ENCODE measurements at regions not wholly inside any gene's neighbourhood (a gene's known extent, or its start where the extent isn't known, plus 50 kb on each side); places are given as distances from the start of the nearest gene placed in this dataset.

DNA sequence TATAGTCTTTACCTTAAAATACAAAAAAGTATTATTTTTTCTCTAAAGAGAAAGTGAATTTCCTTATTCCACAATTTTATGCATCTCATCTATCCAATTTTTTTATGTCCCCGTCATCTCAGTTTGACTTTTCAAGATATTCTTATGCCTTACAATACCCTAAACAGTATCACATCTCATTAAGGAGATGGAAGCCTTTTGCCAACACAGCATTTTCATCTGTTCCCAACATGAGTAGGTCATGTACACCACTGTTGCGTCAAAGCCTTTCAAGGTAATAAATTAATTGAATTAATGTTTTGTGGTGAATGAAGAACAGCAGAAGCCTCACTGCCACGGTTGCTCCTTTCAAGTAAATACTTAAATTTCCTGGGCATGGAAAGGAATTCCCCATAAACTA, 299.4 kb downstream of the EPHA4 start:
- H3K4me1 Mint-ChIP-seq, result no peaks in the 10 kb centered on the region
- H3K36me3 Mint-ChIP-seq, result no peaks in the 10 kb centered on the region
- no peaks in the 10 kb centered on the region for H3K9me3 Mint-ChIP-seq
- H3K27ac Mint-ChIP-seq, result no peak overlapping the region
- CTCF ChIA-PET, result no interaction called here
- no peaks in the 10 kb centered on the region for H3K27me3 Mint-ChIP-seq
- H3K4me3 Mint-ChIP-seq, result no peak overlapping the region
- no peak for DNase-seq

DNA sequence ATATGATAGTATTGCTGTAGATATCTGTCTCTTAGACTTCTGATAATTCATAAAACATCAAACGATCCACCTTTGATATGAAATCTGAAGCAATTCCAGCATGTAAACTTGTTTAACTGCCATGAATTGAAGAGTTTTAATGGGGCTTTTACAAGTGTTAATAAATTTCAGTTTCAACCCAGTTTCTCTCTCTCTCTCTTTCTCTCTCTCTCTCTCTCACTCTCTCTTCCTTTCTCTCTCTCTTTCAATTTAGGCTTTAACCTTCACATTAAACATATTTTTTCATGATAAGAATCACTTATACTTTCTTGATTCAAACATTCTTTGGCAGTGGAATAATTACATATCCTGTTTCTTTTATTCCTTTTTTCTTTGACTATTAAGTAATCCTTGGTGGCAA, 296.1 kb downstream of the EPHA4 start:
- H3K9me3 Mint-ChIP-seq, result no peaks in the 10 kb centered on the region
- CTCF ChIA-PET, result no interaction called here
- H3K27me3 Mint-ChIP-seq, result no peaks in the 10 kb centered on the region
- no peaks in the 10 kb centered on the region for H3K4me1 Mint-ChIP-seq
- H3K36me3 Mint-ChIP-seq, result no peaks in the 10 kb centered on the region
- no peak for DNase-seq
- H3K4me3 Mint-ChIP-seq, result no peak overlapping the region
- no peak overlapping the region for H3K27ac Mint-ChIP-seq

DNA sequence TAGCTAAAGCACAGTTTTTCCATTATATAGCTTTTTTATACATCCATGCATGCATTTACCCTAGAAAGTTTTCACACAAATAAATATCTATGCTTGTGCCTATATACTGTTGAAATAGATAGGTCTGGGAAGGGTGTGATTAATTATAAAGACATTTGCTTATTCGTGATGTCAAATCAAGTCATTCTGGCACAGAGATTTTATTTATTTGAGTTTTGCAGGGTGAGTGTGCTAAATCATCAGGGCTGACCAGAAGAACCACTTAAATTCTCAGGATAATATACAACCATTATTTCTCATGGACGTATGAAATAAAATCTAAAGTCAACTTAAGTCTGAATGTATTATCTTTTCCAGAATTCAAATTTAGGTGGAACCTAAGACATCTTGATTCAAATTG, 295.5 kb downstream of the EPHA4 start:
- H3K4me3 Mint-ChIP-seq, result no peak overlapping the region
- no peak for DNase-seq
- no peaks in the 10 kb centered on the region for H3K9me3 Mint-ChIP-seq
- no peaks in the 10 kb centered on the region for H3K4me1 Mint-ChIP-seq
- no peaks in the 10 kb centered on the region for H3K36me3 Mint-ChIP-seq
- H3K27me3 Mint-ChIP-seq, result no peaks in the 10 kb centered on the region
- H3K27ac Mint-ChIP-seq, result no peak overlapping the region
- CTCF ChIA-PET, result no interaction called here

DNA sequence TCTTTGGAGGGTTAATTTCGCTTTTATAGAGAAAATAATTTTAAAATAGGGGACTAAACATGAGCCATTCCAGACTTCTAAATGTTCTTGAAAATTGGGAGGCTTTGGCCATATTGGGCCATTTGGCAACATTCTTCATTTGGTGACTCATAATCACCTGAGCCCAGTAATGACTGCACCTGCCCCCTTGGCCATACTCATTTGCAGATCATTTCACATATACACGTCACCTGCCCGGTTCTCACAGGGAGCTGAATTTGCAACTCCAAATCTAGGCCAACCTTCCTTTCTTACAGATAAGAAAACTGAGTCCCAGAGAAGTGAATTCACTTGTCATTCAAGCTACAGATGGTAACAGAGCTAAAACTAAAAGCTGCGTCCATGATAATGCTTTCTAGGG, 289.7 kb downstream of the EPHA4 start:
- no peak overlapping the region for H3K4me3 Mint-ChIP-seq
- H3K27me3 Mint-ChIP-seq, result no peaks in the 10 kb centered on the region
- no peaks in the 10 kb centered on the region for H3K36me3 Mint-ChIP-seq
- no peaks in the 10 kb centered on the region for H3K9me3 Mint-ChIP-seq
- DNase-seq, result no peak
- no peaks in the 10 kb centered on the region for H3K4me1 Mint-ChIP-seq
- no peak overlapping the region for H3K27ac Mint-ChIP-seq
- CTCF ChIA-PET, result no interaction called here

DNA sequence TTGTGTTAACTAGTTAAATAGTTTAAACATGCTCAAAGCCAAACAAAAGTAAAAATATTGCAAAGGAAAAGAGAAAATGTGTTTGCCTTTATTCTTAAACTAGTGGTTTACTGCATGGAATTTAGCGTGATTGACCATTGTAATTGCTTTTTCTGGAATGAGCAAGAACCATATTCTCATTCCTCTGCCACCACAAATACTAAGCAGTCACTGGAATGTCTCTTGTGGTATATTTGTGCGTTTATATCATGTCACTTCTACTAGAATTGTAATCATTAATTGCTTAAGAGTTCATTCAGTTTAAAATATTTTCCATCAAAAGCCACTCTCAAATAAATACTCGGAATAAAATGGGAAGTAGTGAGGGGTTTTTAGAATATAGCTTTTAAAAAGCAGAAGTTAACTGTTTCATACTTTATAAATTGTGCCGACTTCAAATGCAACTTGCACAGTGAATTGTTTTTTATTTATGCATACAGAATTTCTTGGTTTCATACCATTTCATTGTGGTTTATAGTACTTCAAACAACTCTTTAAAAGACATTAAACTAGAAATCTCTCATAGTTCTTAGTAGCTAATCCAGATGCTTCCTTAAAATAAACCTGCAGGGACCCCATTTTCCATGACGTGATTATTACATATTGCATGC, 288.1 kb downstream of the EPHA4 start:
- DNase-seq, result no peak
- H3K36me3 Mint-ChIP-seq, result no peaks in the 10 kb centered on the region
- H3K9me3 Mint-ChIP-seq, result no peaks in the 10 kb centered on the region
- CTCF ChIA-PET, result no interaction called here
- no peak overlapping the region for H3K27ac Mint-ChIP-seq
- H3K4me3 Mint-ChIP-seq, result no peak overlapping the region
- no peaks in the 10 kb centered on the region for H3K27me3 Mint-ChIP-seq
- H3K4me1 Mint-ChIP-seq, result no peaks in the 10 kb centered on the region

DNA sequence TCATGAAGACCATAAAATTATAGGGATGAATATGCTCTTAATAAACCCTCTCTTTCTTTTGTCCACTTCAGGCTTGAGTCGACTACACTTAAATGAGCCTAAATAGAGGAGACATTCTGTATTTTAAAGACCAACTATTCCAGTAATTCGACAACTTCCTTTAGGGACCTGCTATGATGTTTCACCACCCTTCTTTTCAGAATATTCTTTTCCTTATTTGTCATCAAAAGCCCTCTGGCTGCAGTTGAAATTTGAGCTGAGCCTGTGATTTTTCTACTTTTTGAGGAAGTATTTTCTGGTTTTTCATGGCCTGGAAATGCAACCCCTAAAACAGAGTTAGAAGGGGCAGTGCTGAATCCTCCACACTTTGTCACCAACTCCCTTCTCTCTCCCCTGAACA, 287.0 kb downstream of the EPHA4 start:
- no peak overlapping the region for H3K4me3 Mint-ChIP-seq
- H3K9me3 Mint-ChIP-seq, result no peaks in the 10 kb centered on the region
- no peak overlapping the region for H3K27ac Mint-ChIP-seq
- no peaks in the 10 kb centered on the region for H3K4me1 Mint-ChIP-seq
- no peak for DNase-seq
- H3K27me3 Mint-ChIP-seq, result no peaks in the 10 kb centered on the region
- CTCF ChIA-PET, result no interaction called here
- H3K36me3 Mint-ChIP-seq, result no peaks in the 10 kb centered on the region

DNA sequence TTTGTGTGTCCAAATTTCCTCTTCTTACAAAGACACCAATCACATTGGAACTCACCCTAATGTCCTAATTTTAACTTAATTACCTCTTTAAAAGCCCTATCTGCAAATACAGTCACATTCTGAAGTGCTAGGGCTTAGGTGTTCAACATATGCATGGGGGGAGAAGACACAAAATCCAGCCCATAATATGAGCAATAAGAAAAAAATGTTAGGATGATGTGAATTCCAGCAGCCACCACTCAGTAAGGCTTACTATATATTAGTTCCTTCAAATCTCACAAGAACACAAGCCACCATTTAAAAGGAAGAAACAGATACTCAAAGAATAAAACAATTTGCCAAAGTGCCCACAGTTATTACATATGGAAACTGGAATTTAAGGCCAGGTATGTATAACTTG, 285.7 kb downstream of the EPHA4 start:
- Mint-ChIP-seq H3K36me3 (no peaks in the 10 kb centered on the region), H3K27ac (no peak overlapping the region), H3K27me3 (no peaks in the 10 kb centered on the region), H3K4me3 (no peak overlapping the region), H3K9me3 (no peaks in the 10 kb centered on the region), H3K4me1 (no peaks in the 10 kb centered on the region)
- CTCF ChIA-PET, result no interaction called here
- no peak for DNase-seq

DNA sequence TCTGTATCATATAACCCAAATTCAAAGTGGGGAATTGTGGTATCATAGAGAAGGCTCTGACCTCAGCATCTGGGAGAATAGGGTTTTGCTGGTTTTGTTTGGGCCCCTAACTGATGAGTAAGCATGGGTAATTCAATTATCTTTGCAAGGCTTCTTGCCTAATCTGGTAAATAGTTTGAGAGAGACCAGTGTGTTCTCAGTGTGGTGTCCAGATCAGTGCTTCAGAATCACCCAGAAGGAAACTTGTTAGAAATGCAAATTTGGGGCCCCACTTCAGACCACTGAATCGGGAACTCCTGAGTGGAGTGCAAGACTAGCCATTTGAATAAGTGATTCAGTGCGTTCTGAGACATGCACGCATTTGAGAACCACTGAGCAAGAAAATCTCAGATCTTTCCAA, 282.7 kb downstream of the EPHA4 start:
- CTCF ChIA-PET, result no interaction called here
- Mint-ChIP-seq H3K27me3 (no peaks in the 10 kb centered on the region), H3K27ac (no peak overlapping the region), H3K36me3 (no peaks in the 10 kb centered on the region), H3K4me3 (no peak overlapping the region), H3K4me1 (no peaks in the 10 kb centered on the region), H3K9me3 (no peaks in the 10 kb centered on the region)
- DNase-seq, result no peak

DNA sequence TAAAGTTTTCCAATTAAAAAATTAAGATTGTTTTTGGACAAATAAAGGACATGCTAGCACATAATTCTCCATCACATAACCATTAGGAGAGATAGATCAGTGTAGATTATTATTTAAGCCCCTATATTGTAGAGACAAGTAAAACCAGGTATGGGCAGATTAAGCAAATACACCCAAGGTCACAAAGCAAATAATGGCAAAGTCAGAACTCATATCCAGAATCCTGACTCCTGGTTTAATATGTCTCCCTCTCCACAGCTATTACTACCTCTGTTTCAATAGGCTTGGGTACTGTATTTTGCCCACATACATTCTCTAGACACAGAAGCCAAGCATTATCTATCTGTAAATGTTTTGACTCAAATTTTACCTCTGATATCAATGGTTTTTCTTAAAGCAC, 282.3 kb downstream of the EPHA4 start:
- CTCF ChIA-PET, result no interaction called here
- H3K27ac Mint-ChIP-seq, result no peak overlapping the region
- no peaks in the 10 kb centered on the region for H3K9me3 Mint-ChIP-seq
- no peak overlapping the region for H3K4me3 Mint-ChIP-seq
- no peaks in the 10 kb centered on the region for H3K36me3 Mint-ChIP-seq
- no peaks in the 10 kb centered on the region for H3K27me3 Mint-ChIP-seq
- no peak for DNase-seq
- H3K4me1 Mint-ChIP-seq, result no peaks in the 10 kb centered on the region

DNA sequence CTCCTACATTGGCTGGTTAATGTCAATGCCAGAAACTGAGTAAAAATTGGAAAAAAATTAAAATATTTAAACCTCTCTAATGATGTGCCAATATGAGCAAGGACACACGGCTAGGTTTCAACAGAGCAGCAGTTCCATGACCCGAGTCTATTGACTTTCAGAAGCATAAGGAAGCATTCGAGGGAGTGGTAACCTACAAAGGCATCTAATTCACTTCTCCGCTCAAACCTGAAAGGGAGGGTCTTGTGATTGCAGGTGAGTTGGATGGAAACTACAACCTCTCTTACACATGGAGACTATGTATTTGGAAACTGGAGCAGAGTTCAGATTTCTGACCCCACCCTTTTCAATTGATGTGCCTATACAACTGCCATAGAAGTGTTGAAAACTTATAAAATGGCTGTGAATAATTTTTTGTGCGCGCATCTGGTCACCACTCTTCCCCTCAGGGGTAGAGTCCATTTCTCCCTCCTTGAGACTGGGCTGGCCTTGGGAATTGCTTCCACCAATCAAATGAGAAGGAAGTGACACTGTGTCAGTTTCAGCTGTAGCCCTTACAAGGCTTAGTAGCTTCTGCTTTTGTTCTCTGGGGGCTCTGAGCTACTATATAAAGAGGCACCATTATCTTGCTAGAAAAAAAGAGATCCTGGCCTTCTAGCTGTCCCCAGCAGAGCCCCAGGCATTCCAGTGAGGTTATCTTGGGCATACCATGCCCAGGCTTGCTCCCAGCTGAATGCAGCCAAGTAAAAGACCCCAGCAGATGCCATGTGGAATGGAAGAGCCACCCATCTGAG, 278.0 kb downstream of the EPHA4 start:
- no peak for DNase-seq
- H3K4me1 Mint-ChIP-seq, result no peaks in the 10 kb centered on the region
- no peaks in the 10 kb centered on the region for H3K9me3 Mint-ChIP-seq
- no peaks in the 10 kb centered on the region for H3K36me3 Mint-ChIP-seq
- peaks cover 4% of the 10 kb centered on the region for H3K27me3 Mint-ChIP-seq
- no peak overlapping the region for H3K4me3 Mint-ChIP-seq
- CTCF ChIA-PET, result no interaction called here
- no peak overlapping the region for H3K27ac Mint-ChIP-seq

DNA sequence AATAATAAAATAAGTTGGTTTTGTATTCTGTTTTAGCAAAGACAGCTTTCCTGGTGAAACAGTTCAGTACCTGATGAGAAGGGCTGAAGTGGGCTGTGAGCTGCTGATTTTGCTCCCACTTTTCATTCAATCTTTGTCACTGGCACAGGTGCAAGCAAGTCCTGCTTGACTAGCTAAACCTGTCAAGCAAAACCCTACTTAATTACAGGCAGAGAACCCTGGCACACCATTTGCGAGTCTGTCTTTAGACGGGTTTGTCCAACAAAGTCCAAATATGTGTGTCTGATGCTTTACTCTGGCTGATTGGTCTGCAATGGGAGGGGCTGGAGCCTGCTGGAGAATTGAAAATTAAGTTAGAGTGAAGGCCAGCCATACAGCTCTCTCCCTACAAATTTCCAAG, 267.2 kb downstream of the EPHA4 start:
- no peak overlapping the region for H3K27ac Mint-ChIP-seq
- CTCF ChIA-PET, result no interaction called here

DNA sequence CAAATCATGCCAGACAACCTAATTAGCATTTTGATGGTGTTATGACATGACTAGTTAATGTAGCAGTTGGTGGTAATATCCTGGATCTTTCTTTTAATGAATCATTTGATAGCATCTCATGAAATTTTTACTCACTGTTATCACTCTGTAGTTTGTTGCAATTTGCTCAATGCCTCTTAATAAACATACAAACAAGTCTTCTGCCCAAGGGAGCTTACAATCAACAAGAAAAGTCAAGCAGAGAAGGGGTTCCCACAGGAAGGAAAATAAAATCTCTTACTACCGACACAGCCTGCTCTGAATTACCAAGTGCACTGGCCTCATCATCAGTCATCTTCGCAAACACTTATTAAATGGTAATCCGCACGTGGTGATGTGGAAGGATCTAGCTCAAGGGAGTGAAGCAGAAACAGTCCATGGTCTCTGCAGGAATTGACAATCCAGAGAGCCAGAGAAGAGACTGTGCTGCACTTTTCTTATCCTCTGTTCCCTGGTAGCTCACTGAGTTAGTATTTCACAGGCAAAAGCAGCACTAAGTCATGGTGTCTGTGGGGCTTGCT, 263.5 kb downstream of the EPHA4 start:
- no peak overlapping the region for H3K27ac Mint-ChIP-seq
- no peaks in the 10 kb centered on the region for H3K9me3 Mint-ChIP-seq
- CTCF ChIA-PET, result no interaction called here
- H3K4me3 Mint-ChIP-seq, result no peak overlapping the region
- H3K27me3 Mint-ChIP-seq, result peaks cover 3% of the 10 kb centered on the region
- no peaks in the 10 kb centered on the region for H3K36me3 Mint-ChIP-seq
- no peak for DNase-seq
- H3K4me1 Mint-ChIP-seq, result peaks cover 5% of the 10 kb centered on the region

More for the DNA sequence above, 267.2 kb downstream of the EPHA4 start:
- no peak overlapping the region for H3K4me3 Mint-ChIP-seq
- H3K27me3 Mint-ChIP-seq, result peaks cover 3% of the 10 kb centered on the region
- no peak for DNase-seq
- no peaks in the 10 kb centered on the region for H3K9me3 Mint-ChIP-seq
- no peaks in the 10 kb centered on the region for H3K4me1 Mint-ChIP-seq
- H3K36me3 Mint-ChIP-seq, result no peaks in the 10 kb centered on the region

DNA sequence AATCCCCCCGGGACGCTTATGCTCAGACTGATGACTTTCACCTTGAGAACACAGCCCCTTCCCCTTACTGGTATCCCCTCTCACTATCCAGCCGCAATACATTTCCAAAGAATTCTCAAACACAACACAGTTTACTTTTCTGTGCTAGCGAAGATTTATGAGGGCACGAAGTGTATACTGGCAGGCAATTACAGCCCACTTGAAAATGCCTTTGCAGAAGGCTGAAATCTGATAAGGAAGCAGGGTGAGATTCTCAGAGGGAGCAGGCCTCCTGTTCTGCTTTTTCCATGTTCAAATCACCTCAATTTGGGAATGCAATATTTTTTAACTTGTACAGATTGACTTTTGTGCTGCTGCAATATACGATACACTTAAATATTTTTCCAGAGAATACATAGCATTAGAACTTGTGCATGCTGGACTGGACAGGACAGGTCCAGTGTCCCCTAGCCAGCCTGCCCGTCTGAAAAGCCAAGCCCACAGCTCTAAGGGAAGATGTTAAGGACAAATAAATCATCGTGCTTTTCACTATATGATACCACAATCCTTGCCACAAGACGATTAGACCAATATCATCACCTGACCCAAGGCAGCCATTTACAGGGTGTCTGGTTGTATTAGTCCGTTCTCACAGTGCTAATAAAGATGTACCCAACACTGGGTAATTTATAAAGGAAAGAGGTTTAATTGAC, 262.1 kb downstream of the EPHA4 start:
- DNase-seq, result no peak
- no peaks in the 10 kb centered on the region for H3K9me3 Mint-ChIP-seq
- peaks cover 5% of the 10 kb centered on the region for H3K4me1 Mint-ChIP-seq
- no peak overlapping the region for H3K4me3 Mint-ChIP-seq
- peaks cover 3% of the 10 kb centered on the region for H3K27me3 Mint-ChIP-seq
- H3K36me3 Mint-ChIP-seq, result no peaks in the 10 kb centered on the region
- CTCF ChIA-PET, result no interaction called here
- H3K27ac Mint-ChIP-seq, result no peak overlapping the region

DNA sequence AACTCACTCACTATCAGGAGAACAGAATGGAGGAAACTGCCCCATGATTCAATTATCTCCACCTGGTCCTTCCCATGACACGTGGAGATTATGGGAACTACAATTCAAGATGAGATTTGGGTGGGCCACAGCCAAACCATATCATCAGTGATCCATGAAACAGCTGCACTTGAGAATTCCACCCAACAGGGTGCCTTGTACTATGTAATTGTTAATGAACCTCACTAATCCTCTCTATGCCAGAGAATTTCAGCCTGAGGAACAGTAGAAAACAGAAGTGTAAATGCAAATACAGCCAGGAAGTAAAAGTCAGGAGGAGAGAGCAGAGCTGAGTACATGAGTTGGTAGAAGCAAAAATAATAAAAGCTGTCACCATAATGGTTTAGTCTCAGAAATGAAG, 261.4 kb downstream of the EPHA4 start:
- H3K9me3 Mint-ChIP-seq, result no peaks in the 10 kb centered on the region
- DNase-seq, result no peak
- H3K4me3 Mint-ChIP-seq, result no peak overlapping the region
- no peak overlapping the region for H3K27ac Mint-ChIP-seq
- no peaks in the 10 kb centered on the region for H3K36me3 Mint-ChIP-seq
- H3K4me1 Mint-ChIP-seq, result peaks cover 5% of the 10 kb centered on the region
- CTCF ChIA-PET, result no interaction called here
- peaks cover 3% of the 10 kb centered on the region for H3K27me3 Mint-ChIP-seq

DNA sequence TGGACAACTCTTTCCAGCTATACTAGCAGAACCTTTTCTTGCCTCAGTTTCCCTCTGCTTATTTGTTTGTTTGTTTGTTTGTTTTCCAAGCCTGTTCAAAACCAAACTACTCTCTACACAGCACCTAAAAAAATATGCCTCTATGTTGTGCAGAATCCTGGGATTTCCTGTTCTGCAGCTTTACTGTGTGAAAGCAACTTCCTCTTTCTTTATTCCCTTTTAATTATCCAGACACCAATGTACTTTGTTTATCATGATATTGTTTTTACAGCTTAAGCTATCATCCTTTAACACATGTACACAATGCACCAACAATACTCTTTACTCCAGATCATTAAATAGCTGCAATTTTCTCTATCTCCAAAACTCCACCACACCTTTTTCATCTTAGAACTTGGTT, 259.5 kb downstream of the EPHA4 start:
- no peak overlapping the region for H3K4me3 Mint-ChIP-seq
- no peaks in the 10 kb centered on the region for H3K27me3 Mint-ChIP-seq
- peaks cover 5% of the 10 kb centered on the region for H3K4me1 Mint-ChIP-seq
- DNase-seq, result no peak
- CTCF ChIA-PET, result no interaction called here
- H3K27ac Mint-ChIP-seq, result no peak overlapping the region
- no peaks in the 10 kb centered on the region for H3K36me3 Mint-ChIP-seq
- H3K9me3 Mint-ChIP-seq, result no peaks in the 10 kb centered on the region
